Activated naive CD4-positive, alpha-beta T cell (primary cell): ENCODE measurements at regions not wholly inside any gene's neighbourhood (a gene's known extent, or its start where the extent isn't known, plus 50 kb on each side); places are given as distances from the start of the nearest gene placed in this dataset.
"Not testable (repeated sequence)": the region's sequence is repeated elsewhere in the genome, so short reads cannot be mapped to it uniquely, and the experiment has no call there.

Experiments used
- DNase-seq, 4 experiments: peaks; one replicate each; lab custom pipeline; 2025; lab: John Stamatoyannopoulos, UW

DNA sequence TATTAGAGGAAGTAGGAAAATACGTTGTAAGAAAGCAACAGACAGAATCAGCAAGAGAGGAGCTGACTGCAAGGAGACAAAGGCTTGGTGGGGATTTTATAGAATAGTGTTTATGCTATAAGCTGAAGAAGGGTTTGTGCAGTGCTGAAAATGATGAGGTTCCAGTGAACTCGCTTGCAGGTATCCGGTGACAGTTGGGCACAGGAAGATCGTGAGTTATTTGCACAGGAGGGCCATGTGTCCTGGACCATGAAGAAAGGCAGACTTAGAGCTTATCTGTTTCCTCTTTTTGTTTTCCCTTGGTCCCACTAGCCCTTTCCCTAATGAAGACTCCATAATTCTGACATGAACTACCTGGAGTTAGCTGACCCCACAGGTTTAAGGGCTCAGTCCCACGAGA is 61.4 kb downstream of the NXNL2 start:
- no peak for DNase-seq

DNA sequence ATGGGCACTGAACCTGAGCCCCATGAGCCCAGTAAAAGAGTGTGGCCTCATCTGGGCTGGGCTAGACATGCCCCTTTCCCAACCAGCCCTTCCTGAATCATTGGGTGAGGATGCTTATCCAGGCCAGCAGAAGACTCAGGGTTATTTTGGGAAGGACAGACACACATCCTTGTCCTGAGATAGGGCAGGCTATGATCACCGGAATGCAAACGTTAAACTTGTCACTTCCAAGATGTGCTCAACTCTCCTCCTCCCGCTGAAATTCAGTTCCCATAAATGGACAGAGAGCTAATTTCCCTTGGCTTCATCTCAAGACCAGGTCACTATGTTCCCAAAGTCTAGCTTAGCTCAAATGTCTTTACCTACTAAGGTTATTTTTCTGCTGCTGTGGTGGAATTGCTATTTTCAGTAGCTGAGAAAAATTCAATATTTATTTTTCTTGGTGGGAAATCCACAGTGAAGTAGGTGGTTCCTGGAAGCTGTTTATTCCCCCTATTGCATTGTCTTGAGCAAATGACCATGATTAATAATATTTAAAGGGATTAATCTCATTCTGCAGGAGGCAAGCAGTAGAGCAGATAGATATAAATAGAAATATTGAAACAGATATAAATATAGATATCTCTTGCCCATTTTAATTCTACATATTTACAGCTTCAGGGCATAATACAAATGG is 70.0 kb downstream of the NXNL2 start:
- DNase-seq: no peak

DNA sequence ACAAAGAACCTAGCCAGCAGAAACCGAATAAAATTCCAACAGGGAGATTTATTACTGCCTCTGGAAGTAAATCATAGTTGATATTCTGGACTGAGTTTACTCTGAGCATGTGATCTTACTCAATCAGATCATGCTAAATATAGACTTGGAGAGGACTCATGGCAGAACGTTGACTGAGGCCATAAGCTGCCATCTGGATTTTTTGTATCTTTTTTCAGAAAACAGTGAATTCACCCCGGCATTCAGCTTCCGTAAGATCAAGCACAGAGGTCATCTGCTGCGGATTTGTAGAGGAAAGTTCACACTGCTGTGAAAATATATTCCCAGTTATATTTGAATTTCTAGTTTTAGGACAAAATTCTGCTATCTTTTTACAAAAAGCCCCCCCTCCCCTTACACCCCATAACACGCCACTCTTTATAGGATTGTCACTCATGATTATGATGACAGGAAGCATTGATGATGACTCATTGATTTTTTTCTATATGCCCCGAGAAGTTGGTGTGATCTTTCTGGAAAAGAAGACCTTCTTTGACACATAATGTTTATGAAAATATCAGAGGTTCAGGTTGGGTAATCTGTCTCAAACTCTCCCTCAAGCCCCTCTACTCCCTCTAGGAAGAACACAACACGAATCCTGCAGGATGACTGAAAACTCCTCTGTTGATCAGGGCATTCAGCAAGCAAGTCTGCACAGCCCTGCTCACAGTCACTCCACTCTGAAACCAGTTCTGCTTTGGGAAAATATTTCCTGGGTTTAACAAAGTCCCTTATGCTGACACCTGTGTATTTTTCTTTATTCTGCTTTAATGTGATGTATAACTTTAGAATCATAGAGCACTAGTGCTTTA is 70.8 kb downstream of the NXNL2 start:
- DNase-seq: no peak

DNA sequence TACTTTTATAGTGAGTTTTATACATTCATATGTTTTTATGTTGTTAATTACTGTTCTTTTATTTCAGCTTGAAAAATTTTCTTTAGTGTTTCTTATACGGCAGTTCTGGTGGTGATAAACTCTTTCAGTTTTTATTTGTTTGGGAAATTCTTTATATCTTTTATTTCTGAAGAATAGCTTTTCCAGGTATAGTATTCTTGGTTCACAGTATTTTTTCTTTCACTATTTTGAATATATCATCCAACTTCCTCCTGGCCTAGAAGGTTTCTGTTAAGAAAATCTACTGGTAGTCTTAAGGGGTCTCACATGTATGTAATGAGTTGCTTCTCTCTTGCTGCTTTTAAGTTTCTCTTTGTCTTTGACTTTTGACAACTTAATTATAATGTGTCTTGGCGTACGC is 79.4 kb downstream of the NXNL2 start:
- DNase-seq: no peak

DNA sequence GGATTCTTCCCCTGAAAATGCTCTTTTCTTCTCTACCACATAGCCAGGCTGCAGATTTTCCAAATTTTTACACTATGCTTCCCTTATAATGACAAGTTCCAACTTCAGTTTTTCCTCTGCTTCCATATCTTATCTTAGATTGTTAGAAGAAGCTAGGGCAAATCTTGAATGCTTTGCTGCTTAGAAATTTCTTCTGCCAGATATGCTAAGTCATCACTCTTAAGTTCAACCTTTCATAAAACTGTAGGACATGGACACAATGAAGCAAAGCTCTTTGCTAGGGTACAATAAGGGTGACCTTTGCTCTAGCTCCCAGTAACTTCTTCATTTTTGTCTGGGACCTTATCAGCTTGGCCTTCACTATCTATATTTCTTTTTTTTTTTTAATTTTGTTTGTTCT is 88.7 kb downstream of the NXNL2 start:
- DNase-seq: no peak

DNA sequence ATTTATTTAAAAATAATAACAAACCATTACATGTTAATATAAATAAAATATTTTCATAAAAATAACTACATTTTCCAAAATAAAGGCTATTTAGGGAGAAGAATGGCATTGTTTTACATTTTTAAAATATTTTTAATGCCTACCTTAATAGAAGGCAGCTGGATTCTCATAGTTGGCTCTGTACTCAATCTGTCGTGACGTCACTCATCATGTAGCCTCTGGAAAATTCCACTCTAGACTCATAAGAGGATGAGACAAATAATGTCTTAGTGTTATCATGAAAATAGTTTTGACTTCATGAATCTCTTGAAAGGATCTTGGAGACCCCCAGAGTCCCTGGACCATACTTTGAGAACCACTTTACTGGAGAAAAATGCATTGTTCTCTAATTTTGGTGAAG is 93.1 kb downstream of the NXNL2 start:
- DNase-seq: no peak

DNA sequence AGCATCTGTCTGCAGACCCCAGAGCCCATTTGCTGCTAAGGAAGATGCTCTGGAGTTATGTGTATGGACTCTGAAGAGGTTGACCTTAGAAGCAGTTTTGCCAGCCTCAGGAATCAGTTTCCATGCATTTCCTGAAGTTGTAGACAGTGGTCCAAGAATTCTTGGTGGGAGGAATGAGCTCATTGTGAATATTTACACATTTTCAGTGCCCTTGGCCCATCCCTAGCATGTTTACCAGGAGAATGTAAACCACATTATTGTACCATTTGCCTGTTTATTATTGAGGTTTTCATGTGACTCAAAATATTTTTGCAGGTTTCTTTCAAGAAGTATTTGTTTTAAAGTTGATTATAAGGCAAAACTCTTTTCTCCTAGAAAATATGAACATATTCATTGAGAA is 93.8 kb downstream of the NXNL2 start:
- no peak for DNase-seq

DNA sequence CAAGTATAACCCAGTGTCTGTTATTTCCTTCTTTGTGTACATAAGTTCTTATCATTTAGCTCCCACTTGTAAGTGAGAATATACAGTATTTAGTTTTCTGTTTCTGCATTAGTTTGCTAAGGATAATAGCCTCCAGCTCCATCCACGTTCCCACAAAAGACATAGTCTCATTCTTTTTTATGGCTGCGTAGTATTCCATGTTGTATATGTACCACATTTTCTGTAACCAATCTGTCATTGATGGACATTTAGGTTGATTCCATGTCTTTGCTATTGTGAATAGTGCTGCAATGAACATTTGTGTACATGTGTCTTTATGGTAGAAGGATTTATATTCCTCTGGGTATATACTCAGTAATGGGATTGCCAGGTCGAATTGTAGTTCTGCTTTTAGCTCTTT is 95.6 kb downstream of the NXNL2 start:
- not testable (repeated sequence) for DNase-seq

DNA sequence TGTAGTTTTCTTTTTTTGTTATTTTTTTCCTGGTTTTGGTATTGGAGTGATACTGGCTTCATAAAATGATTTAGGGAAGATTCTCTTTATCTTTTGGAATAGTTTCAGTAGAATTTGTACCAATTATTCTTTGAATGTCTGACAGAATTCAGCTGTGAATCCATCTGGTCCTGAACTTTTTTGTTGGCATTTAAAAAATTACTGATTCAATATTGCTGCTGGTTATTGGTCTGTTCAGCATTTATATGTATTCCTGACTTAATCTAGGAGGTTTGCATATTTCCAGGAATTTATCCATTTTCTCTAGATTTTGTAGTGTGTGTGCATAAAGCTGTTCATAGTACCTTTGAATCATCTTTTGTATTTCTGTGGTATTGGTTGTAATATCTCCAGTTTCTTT is 100.2 kb downstream of the NXNL2 start:
- no peak for DNase-seq

DNA sequence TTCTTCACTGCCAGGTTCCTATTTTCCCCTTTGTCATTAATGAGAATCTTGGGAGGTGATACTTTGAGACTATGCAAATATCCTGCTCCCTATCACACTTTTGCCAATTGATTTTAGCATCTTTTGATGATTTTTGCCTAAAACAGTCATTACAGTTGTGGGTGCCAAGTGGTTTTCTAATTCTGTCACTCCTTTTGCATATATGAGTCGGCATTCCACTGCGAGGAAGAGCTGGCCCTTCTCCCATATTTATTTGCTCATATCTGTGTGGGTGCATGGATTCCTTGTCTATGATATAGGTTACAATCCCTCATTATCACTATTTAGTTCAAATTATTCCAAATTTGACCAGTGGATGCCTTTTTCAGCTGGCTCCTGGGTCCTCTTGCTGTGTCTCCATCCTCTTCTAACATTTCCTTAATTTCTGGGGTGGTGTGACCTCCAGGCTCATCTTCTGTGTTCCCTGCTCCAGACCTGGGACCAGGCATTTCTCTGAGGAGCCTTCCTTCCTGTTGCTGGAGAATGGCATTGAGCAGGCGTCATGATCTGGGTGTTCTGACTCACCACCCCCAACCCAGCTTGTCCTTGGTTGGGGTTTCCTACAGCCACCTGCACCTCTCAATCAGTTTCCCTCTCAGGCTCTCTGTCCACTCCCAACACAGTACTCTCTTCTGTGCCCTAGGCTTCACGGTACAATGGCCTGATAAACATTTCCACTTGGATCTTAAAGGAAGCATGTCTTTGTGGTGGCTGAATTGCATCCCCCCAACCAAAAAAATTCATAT is 106.7 kb downstream of the NXNL2 start:
- DNase-seq: no peak

DNA sequence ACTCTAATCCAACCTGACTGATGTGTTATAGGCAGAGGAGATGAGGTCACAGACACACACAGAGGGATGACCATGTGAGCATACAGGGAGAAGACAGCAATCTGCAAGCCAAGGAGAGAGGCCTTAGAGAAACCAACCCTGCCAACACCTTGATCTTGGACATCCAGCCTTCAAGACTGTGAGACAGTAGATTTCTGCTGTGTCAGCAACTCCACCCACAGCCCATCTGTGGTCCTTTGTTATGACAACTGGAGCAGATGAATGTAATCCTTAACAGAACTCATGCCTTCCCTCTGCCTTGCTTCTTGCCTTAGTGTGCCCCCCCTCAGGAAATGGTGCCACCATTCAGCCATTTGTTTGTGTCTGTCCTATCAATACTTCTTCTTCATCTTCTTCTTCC is 107.4 kb downstream of the NXNL2 start:
- no peak for DNase-seq

DNA sequence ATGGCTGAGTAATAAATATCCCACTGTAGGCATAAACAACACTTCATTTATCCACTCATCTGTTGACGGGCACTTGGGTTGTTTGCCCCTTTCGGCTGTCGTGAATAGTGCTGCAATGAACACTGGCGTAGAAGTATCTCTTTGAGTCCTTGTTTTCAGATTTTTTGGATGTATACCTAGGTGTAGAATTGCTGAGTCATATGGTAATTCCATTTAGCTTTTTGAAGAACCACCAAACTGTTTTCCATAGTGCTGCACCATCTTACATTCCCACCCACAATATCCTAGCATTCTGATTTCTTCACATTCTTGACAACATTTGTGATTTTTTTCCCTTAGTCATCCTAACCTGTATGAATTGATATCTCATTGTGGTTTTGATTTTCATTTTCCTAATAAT is 109.0 kb downstream of the NXNL2 start:
- no peak for DNase-seq

DNA sequence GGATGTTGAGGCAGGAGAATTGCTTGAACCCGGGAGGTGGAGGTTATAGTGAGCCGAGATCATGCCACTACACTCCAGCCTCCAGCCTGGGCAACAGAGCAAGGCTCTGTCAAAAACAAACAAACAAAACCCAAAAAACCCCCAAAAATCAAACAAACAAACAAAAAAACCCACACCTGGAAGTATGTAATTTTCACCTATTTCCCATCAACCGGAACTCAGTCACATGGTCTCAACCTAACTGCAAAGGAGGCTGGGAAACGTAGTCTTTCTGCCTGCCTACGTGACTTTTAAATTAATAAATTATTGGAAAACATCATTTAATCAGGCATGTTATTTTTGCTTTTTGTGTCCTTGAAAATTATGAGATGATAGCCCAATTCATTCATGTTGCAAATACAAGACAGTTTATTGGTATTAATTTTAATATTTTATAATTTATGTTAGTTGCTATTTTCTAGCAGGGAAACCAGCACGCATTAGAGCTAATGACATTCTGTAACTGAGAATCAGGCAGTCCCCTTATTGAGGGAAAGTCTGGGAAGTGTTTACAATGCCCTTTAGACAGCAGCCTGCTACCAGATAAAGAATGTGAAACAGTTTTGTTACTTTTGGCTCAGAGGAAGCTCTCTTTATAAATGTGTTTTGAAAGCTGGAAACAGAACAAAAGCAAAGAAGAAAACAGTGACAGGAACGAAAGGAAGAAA is 110.3 kb downstream of the NXNL2 start:
- DNase-seq: no peak

DNA sequence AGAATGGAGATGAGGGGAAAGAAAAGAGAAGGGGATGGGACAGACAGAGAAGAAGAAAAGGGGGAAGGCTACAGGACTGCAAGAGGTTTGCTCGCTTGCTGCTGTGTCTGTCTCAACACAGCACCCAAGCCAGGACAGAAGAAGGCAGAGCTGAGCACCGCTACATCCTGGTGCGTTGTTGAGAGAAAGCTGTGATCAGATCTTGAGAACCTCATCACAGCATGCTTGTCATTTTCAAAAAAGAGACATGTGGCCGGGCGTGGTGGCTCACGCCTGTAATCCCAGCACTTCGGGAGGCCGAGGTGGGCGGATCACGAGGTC is 110.9 kb downstream of the NXNL2 start:
- no peak for DNase-seq

DNA sequence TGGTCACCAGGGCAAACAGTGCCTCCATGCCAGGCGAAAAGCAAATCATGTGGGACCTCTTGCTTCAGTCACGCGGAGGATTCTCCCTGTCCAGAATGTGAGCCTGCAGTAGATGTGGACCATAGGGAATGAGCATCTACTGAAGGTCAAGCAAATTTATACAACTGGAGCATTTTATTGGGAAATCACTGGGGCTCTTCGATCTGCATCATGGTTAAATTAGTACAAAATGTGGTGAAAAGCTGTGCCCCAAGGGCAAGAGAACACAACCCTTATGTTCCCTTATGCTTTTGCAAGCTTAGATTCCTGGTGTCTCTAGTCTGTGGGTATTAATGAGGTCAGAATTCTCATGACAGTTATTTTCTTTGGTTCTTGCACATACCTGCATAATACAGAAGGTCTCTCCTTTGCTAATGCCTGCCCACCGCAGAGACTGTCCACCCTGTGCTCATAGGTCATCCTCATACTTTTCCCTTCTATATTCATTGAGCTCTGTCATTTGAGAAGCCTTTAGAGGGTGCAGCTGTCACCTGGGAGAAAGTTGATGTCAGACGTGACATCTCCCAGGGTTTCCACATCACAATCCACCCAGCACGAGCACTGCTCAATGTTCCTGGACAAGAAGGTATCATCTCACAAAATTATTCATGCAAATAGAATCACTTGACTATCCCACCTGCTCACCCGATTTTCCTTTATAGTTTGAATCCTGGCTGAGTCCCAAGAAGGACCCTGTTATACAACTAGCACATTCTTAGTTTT is 111.7 kb downstream of the NXNL2 start:
- DNase-seq: no peak

DNA sequence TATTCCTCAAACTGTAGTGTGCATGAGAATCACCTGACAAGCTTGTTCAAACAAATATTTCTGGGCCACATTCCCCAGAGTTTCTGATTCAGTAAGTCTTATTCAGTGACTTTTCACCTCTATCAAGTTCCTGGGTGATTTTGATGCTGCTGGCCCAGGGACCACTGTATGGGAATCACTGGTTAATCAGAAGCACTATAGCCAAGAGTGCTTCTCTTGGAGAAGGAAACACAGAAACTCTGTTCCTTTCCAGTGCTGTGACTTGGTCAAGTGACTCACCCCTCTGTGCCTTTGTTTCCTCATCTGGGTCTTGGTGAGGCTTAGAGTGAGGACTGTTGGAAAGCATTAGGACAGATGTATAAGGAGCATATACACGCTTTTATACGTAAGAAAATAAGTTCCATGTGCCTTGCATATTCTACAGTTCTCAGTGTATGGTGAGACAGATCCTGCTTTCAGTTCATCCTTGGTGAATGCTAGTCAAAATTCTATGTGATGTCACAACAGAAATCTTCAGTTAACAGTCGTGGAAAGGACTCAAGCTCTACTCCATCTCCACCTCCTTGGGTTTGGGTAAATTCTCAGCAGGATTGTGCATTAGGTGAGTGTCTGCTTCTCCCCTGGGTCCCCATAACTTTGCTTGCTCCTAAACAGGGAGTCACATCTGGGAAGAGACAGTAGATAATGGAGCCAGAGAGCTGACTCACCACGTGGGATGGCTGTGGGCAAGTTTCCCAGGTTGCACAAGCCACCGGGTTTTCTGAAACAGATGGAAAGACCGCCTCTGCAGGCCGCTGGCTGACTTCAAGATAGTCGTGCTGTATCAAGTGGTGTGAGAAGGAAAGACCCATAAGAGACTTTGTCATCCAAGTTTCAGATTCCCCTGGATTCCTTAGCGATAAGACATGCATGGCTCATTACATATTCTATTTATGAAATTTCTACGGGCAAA is 117.0 kb downstream of the NXNL2 start:
- no peak for DNase-seq

DNA sequence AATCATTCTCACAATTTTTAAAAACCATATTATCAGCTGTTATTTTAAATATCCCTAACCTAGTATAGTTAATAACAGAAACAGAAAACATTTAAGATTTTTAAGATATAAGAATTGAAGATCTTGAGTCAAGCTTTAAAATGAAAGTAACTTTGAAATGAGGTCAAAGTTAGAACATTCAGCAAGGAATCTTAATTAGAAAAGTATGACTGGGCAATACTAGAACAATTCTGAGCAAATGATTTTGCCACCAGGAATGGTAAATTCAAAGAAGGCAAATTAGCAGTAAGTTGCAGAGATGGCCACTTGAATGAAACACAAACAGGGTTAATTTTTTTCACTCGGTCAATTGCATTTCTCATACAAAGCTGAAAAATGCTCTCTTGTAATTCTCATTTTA is 117.9 kb downstream of the NXNL2 start:
- no peak for DNase-seq

DNA sequence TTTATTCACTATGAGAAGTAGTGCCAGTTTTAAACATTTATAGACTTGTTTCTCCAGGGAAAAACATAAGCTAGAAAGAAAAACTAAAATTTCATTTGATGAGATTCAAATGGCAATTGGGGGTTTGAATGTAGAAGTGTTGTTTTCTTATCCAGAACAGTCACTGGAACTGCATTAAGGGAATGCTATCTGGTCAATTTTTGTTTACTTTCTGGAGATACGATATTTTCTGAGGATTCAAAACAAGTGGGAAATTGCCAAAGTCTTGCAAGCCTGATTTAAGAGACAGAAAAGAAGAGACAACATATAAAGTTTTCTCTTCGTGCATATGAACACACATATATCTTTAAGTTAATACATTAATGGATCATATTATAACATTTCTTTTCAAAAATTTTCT is 118.4 kb downstream of the NXNL2 start:
- no peak for DNase-seq

DNA sequence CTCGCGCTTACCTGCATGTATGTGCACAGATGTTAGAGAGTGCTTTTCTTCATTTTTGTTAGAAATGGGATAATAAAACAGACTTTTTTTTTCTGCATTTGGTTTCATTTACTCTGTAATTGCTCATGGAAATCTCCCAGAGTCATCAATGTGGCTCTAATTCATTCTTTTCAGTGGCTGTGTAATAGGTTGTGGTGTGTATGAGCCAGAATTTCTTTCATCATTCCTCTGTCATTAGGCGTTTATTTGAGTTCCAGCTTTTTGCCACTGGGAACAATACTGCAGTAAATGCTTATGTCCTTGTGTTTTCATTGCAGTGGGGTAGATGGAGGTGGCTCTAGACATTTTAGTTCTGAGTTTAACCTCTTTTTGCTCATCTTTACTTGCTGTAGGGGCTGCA is 118.9 kb downstream of the NXNL2 start:
- no peak for DNase-seq

DNA sequence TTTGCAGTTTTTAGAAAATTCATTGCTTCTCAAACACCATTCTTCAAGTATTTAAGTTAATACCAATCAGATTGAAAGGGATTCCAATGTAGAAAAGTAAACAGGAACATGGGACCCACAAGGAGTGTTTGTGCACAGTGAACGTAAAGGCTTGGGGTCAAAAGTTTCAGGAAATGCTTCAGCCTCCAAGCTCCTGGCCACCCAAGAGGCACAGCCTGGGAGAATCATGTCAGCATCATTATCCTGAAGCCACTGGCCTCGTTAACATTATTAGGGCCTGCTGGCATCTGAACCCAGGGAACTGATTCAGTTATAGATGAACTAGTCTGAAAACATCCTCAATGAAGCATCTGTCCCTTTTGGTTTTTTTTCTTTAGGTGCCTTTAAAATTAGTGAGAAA is 122.9 kb downstream of the NXNL2 start:
- no peak for DNase-seq
